Endothelial cell of umbilical vein (primary cell): ENCODE measurements at regions not wholly inside any gene's neighbourhood (a gene's known extent, or its start where the extent isn't known, plus 50 kb on each side); places are given as distances from the start of the nearest gene placed in this dataset.

ENCODE experiments used
- BruUV-seq: library from RNA; stranded (reverse); fragments of 400-500 nt; replicated peaks from 2 replicates; lab custom pipeline; 2021; lab: Mats Ljungman, UMichigan
- CTCF ChIA-PET: fragments of 300-600, 350-600 bp; sonication (Branson Sonifier 250); formaldehyde crosslinking; loops from one replicate; lab custom pipeline; 2021; ENCODE audit warnings: antibody characterized with exemption, inconsistent platforms; lab: Charles Lee
- POLR2A ChIA-PET: fragments of 300-600, 350-600 bp; sonication (Branson Sonifier 250); formaldehyde crosslinking; loops from one replicate; lab custom pipeline; 2021; ENCODE audit warnings: antibody characterized with exemption, inconsistent platforms; lab: Charles Lee
- DNase-seq: peaks from one replicate; pipeline ENCODE4 v3.0.0-alpha.2; 2011; ENCODE audit warnings: low read depth, low spot score
- FAIRE-seq: peaks from 2 replicates; lab custom pipeline; 2011; peaks lifted over from hg19 to GRCh38; lab: Jason Lieb, UNC
- H2AFZ ChIP-seq: 2 replicates; pipeline ENCODE4 v1.6.0; 2012; ENCODE audit warnings: low read depth, low read length, control low read depth, inconsistent platforms
- H3K27ac ChIP-seq: 2 replicates; pipeline ENCODE4 v1.5.1; 2011; ENCODE audit warnings: low read depth, mild to moderate bottlenecking, control low read depth, low read length, moderate library complexity; ENCODE audit not compliant: insufficient read depth
- H3K27me3 ChIP-seq, 2 experiments: 2 replicates each; pipeline versions ENCODE4 v1.6.0 to v1.6.1; 2011; ENCODE audit warnings: low read length in 2 of 2, mixed read lengths in 1 of 2; ENCODE audit not compliant: control insufficient read depth in 2 of 2, insufficient read depth in 2 of 2
- H3K36me3 ChIP-seq, 2 experiments: 2 replicates in 1 of 2; 3 replicates in 1 of 2; pipeline ENCODE4 v1.5.1; 2011; ENCODE audit warnings: low read length in 2 of 2, mild to moderate bottlenecking in 1 of 2, moderate library complexity in 1 of 2; ENCODE audit not compliant: control insufficient read depth in 2 of 2, insufficient read depth in 2 of 2; ENCODE audit errors: extremely low read depth in 1 of 2
- H3K4me1 ChIP-seq: 3 replicates; pipeline ENCODE4 v1.5.1; 2011; ENCODE audit warnings: mild to moderate bottlenecking, low read length; ENCODE audit not compliant: control insufficient read depth, insufficient read depth; ENCODE audit errors: extremely low read depth
- H3K4me2 ChIP-seq: 2 replicates; pipeline ENCODE4 v1.6.1; 2011; ENCODE audit warnings: low read length, control low read depth, mixed read lengths; ENCODE audit not compliant: insufficient read depth
- H3K4me3 ChIP-seq, 3 experiments: fragments of 200-600 bp in 1 of 3; sonication (generic), shearing (Covaris generic) in 1 of 3; replicated peaks in 1 of 3; 2 replicates each; pipeline ENCODE4 v1.5.1; 2011 to 2016; ENCODE audit warnings: control low read depth in 3 of 3, low read length in 3 of 3, mild to moderate bottlenecking in 2 of 3, inconsistent platforms in 1 of 3, low read depth in 1 of 3, moderate library complexity in 1 of 3; ENCODE audit not compliant: insufficient read depth in 1 of 3
- H3K79me2 ChIP-seq: 2 replicates; pipeline ENCODE4 v1.6.0; 2012; ENCODE audit warnings: low read length, inconsistent platforms; ENCODE audit not compliant: control insufficient read depth, insufficient read depth
- H3K9ac ChIP-seq: replicated peaks from 2 replicates; pipeline ENCODE3; 2011; ENCODE audit warnings: low read length, control low read depth; ENCODE audit not compliant: insufficient read depth; ENCODE audit errors: extremely low read depth
- H3K9me1 ChIP-seq: replicated peaks from 3 replicates; pipeline ENCODE4 v1.6.0; 2011; ENCODE audit warnings: mild to moderate bottlenecking, low read length; ENCODE audit not compliant: control insufficient read depth, insufficient read depth; ENCODE audit errors: extremely low read depth
- H3K9me3 ChIP-seq: replicated peaks from 2 replicates; pipeline ENCODE4 v1.5.1; 2012; ENCODE audit warnings: low read length, inconsistent platforms; ENCODE audit not compliant: control insufficient read depth, insufficient read depth
- H4K20me1 ChIP-seq: replicated peaks from 2 replicates; pipeline ENCODE3; 2011; ENCODE audit warnings: mild to moderate bottlenecking, low read length; ENCODE audit not compliant: control insufficient read depth, insufficient read depth; ENCODE audit errors: extremely low read depth
- CTCF ChIP-seq, 2 donors: IDR thresholded peaks; 1 replicate in 1 of 2; 2 replicates in 1 of 2; pipeline ENCODE4 v1.5.1; 2011; ENCODE audit warnings: low read length in 2 of 2, mild to moderate bottlenecking in 2 of 2, moderate library complexity in 2 of 2, control low read depth in 1 of 2, inconsistent platforms in 1 of 2, low read depth in 1 of 2; ENCODE audit not compliant: insufficient read depth in 1 of 2; ENCODE audit errors: extremely low read depth in 1 of 2
- EZH2 ChIP-seq: IDR thresholded peaks from 2 replicates; pipeline ENCODE4 v1.6.1; 2012; ENCODE audit warnings: borderline replicate concordance, low read depth, mild to moderate bottlenecking, moderate library complexity, low read length, inconsistent platforms; ENCODE audit not compliant: severe bottlenecking
- FOS ChIP-seq: IDR thresholded peaks from 2 replicates; pipeline ENCODE4 v1.6.1; 2011; ENCODE audit warnings: mild to moderate bottlenecking, low read length, moderate library complexity, borderline replicate concordance; ENCODE audit not compliant: insufficient read depth
- GATA2 ChIP-seq: IDR thresholded peaks from 2 replicates; pipeline ENCODE4 v1.7.0; 2011; ENCODE audit warnings: low read depth, mild to moderate bottlenecking, moderate library complexity, mixed read lengths, low read length; ENCODE audit not compliant: insufficient read length, insufficient read depth
- JUN ChIP-seq: IDR thresholded peaks from 2 replicates; pipeline ENCODE4 v1.6.1; 2011; ENCODE audit warnings: borderline replicate concordance, low read depth; ENCODE audit not compliant: insufficient read length, insufficient read depth
- MAX ChIP-seq: IDR thresholded peaks from 2 replicates; pipeline ENCODE4 v1.6.1; 2011; ENCODE audit not compliant: insufficient read depth, insufficient read length
- MYC ChIP-seq: IDR thresholded peaks from one replicate; pipeline ENCODE4 v1.6.1; 2011; ENCODE audit warnings: mild to moderate bottlenecking, low read depth, low read length
- POLR2A ChIP-seq: IDR thresholded peaks from 2 replicates; pipeline ENCODE4 v1.6.1; 2012; ENCODE audit warnings: low read depth, mild to moderate bottlenecking, control low read depth, low read length
- POLR2AphosphoS5 ChIP-seq: IDR thresholded peaks from 2 replicates; pipeline ENCODE4 v1.6.1; 2012; ENCODE audit warnings: low read depth, mild to moderate bottlenecking, control low read depth, low read length, moderate library complexity; ENCODE audit not compliant: insufficient read depth
- dilution Hi-C: fragments of 300-500 bp; cut with MboI; formaldehyde crosslinking; loops from one replicate; pipeline ENCODE4 v1.15.0; 2019; ENCODE audit warnings: low sequenced_read_pairs; ENCODE audit not compliant: extremely low pct_ligation_motif_present
- intact Hi-C: fragments of 100-400 bp; cut with micrococcal nuclease; formaldehyde crosslinking; loops from one replicate; pipeline ENCODE4 v1.10.0; 2022

GRCh38 chr11:70885281-70886231, 366.8 kb downstream of the SHANK2 start:
- H4K20me1 ChIP-seq: no peaks in the 10 kb centered on the region
- intact Hi-C loops (no loop called here), dilution Hi-C loops (no loop called here)
- H3K9me3 ChIP-seq: peaks cover 7% of the 10 kb centered on the region
- no peaks in the 10 kb centered on the region for H3K27me3 ChIP-seq
- BruUV-seq: no TSS peak
- FAIRE-seq: no peak
- TF ChIP-seq POLR2AphosphoS5 (no peak), EZH2 (no peak), JUN (no peak), POLR2A (no peak), FOS (no peak), CTCF (IDR thresholded peaks at IDR 0.05; ENCODE audit: extremely low read depth in 1 of 2, insufficient read depth in 1 of 2, low read depth in 1 of 2, low read length in 2 of 2) (no peak), MAX (no peak), GATA2 (no peak), MYC (no peak)
- H3K4me2 ChIP-seq: no peak overlapping the region
- H3K4me1 ChIP-seq: no peaks in the 10 kb centered on the region
- H3K4me3 ChIP-seq: no peak overlapping the region
- ChIA-PET CTCF (no interaction called here), POLR2A (no interaction called here)
- H3K36me3 ChIP-seq: no peaks in the 10 kb centered on the region
- no peaks in the 10 kb centered on the region for H3K79me2 ChIP-seq
- no peaks in the 10 kb centered on the region for H3K9me1 ChIP-seq
- no peak overlapping the region for H2AFZ ChIP-seq
- H3K27ac ChIP-seq: no peak overlapping the region
- H3K9ac ChIP-seq: no peak overlapping the region
- no peak for DNase-seq
